Smooth muscle cell (in vitro differentiated cells): ENCODE measurements at regions not wholly inside any gene's neighbourhood (a gene's known extent, or its start where the extent isn't known, plus 50 kb on each side); places are given as distances from the start of the nearest gene placed in this dataset.

Experiments
- DNase-seq: peaks from one replicate; lab custom pipeline; 2025; ENCODE audit not compliant: unreplicated experiment; lab: John Stamatoyannopoulos, UW
- H2AFZ ChIP-seq: fragments of 200-600 bp; sonication (generic); 2 replicates; pipeline ENCODE4 v1.6.0; 2016; ENCODE audit warnings: antibody characterized with exemption, low read depth, mild to moderate bottlenecking
- H3F3A ChIP-seq: fragments of 200-600 bp; sonication (generic); 2 replicates; pipeline ENCODE4 v1.6.0; 2017; ENCODE audit warnings: antibody characterized with exemption, low read depth
- H3K27ac ChIP-seq: fragments of 200-600 bp; sonication (generic); 2 replicates; pipeline ENCODE4 v1.5.1; 2016; ENCODE audit warnings: low read depth, mild to moderate bottlenecking
- H3K27me3 ChIP-seq: fragments of 200-600 bp; sonication (generic); 2 replicates; pipeline ENCODE4 v1.6.1; 2016; ENCODE audit warnings: low read depth, mild to moderate bottlenecking
- H3K36me3 ChIP-seq: fragments of 200-600 bp; sonication (generic); 2 replicates; pipeline ENCODE4 v1.5.1; 2016; ENCODE audit warnings: low read depth
- H3K4me1 ChIP-seq: fragments of 200-600 bp; sonication (generic); 2 replicates; pipeline ENCODE4 v1.5.1; 2016; ENCODE audit warnings: low read depth
- H3K4me2 ChIP-seq: fragments of 200-600 bp; sonication (generic); 2 replicates; pipeline ENCODE4 v1.6.0; 2016; ENCODE audit warnings: mild to moderate bottlenecking
- H3K4me3 ChIP-seq: fragments of 200-600 bp; sonication (generic); 2 replicates; pipeline ENCODE4 v1.5.1; 2016; ENCODE audit warnings: mild to moderate bottlenecking
- H3K79me2 ChIP-seq: fragments of 200-600 bp; sonication (generic); 2 replicates; pipeline ENCODE4 v1.6.0; 2016; ENCODE audit warnings: low read depth, mild to moderate bottlenecking
- H3K9ac ChIP-seq: fragments of 200-600 bp; sonication (generic); 2 replicates; pipeline ENCODE4 v1.6.0; 2016; ENCODE audit warnings: low read depth
- H3K9me3 ChIP-seq: fragments of 200-600 bp; sonication (generic); replicated peaks from 2 replicates; pipeline ENCODE4 v1.5.1; 2016; ENCODE audit warnings: low read depth
- H4K20me1 ChIP-seq: fragments of 200-600 bp; sonication (generic); 2 replicates; pipeline ENCODE4 v1.6.0; 2016; ENCODE audit warnings: low read depth
- CTCF ChIP-seq: fragments of 200-600 bp; sonication (generic); IDR thresholded peaks from 2 replicates; pipeline ENCODE4 v1.5.1; 2017; ENCODE audit warnings: borderline replicate concordance, mild to moderate bottlenecking, antibody characterized with exemption; ENCODE audit not compliant: insufficient read depth, poor library complexity, severe bottlenecking
- WGBS: methylation state at CpG from one replicate; pipeline ENCODE4 v1.1.7; 2016; ENCODE audit warnings: low lambda C conversion rate; 5-methylcytosine and 5-hydroxymethylcytosine counted together

GRCh38 chr13:111536075-111536642 lies 215.7 kb downstream of the TEX29 start:
- H3K4me3 ChIP-seq = no peak overlapping the region
- no peak overlapping the region for H3K4me2 ChIP-seq
- no peak overlapping the region for H3K9ac ChIP-seq
- 81% methylated on average over 11 of the region's 11 CpGs for WGBS
- H2AFZ ChIP-seq = no peak overlapping the region
- no peaks in the 10 kb centered on the region for H3K79me2 ChIP-seq
- H3K27ac ChIP-seq = no peak overlapping the region
- H3F3A ChIP-seq = no peaks in the 10 kb centered on the region
- H3K27me3 ChIP-seq = peaks cover 78% of the 10 kb centered on the region
- no peaks in the 10 kb centered on the region for H3K4me1 ChIP-seq
- no peak for TF ChIP-seq CTCF
- H4K20me1 ChIP-seq = no peaks in the 10 kb centered on the region
- no peaks in the 10 kb centered on the region for H3K9me3 ChIP-seq
- no peaks in the 10 kb centered on the region for H3K36me3 ChIP-seq
- no peak for DNase-seq

- no peaks in the 10 kb centered on the region for H3F3A ChIP-seq
- no peaks in the 10 kb centered on the region for H4K20me1 ChIP-seq
- H3K27me3 ChIP-seq = peaks cover 69% of the 10 kb centered on the region
- TF ChIP-seq CTCF = no peak
- no peaks in the 10 kb centered on the region for H3K36me3 ChIP-seq
- H3K4me3 ChIP-seq = no peak overlapping the region
- no peak overlapping the region for H3K27ac ChIP-seq
- H3K9me3 ChIP-seq = no peaks in the 10 kb centered on the region
- 91% methylated on average over 15 of the region's 15 CpGs for WGBS
- no peak overlapping the region for H3K9ac ChIP-seq
- no peak for DNase-seq
- H3K4me1 ChIP-seq = no peaks in the 10 kb centered on the region
- no peak overlapping the region for H2AFZ ChIP-seq
- no peaks in the 10 kb centered on the region for H3K79me2 ChIP-seq
- no peak overlapping the region for H3K4me2 ChIP-seq
These were observed 216.8 kb downstream of the TEX29 start for GRCh38 chr13:111537115-111537728.

- H3K4me2 ChIP-seq = no peak overlapping the region
- no peak overlapping the region for H3K27ac ChIP-seq
- TF ChIP-seq CTCF = no peak
- no peaks in the 10 kb centered on the region for H4K20me1 ChIP-seq
- no peaks in the 10 kb centered on the region for H3K79me2 ChIP-seq
- no peaks in the 10 kb centered on the region for H3F3A ChIP-seq
- H3K9ac ChIP-seq = no peak overlapping the region
- H3K9me3 ChIP-seq = no peaks in the 10 kb centered on the region
- H3K4me1 ChIP-seq = no peaks in the 10 kb centered on the region
- H3K27me3 ChIP-seq = peaks cover 61% of the 10 kb centered on the region
- no peak for DNase-seq
- H2AFZ ChIP-seq = no peak overlapping the region
- no peak overlapping the region for H3K4me3 ChIP-seq
- WGBS = 88% methylated on average over 15 of the region's 15 CpGs
- no peaks in the 10 kb centered on the region for H3K36me3 ChIP-seq
These were observed 217.5 kb downstream of the TEX29 start for GRCh38 chr13:111537843-111538499.
